ENCODE measurements at regions not wholly inside any gene's neighbourhood (a gene's known extent, or its start where the extent isn't known, plus 50 kb on each side); places are given as distances from the start of the nearest gene placed in this dataset.

DNA sequence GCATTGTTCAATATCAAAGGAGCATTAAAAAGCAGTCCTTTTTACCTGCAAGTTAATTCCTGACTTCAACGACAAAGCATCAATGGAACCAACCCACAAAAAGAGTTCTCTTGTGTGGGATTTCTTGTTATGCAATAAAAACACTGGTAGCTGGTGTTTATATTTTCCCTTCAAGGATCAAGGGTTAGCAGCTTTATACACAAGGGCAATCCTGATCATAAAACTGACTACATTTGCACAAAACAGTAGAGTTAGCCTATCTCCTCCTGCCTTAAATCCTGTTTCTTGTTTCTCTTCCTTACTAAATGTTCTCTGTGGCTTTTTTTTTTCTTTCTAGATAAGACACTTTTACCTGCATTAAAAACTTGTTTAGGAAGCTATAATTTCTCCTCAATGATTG is 306.4 kb downstream of the SLCO4C1 start:
- no peaks in the 10 kb centered on the region for H3K27me3 ChIP-seq (ENCODE audit: insufficient read depth, low read length, poor library complexity)
- no peak overlapping the region for H3K56ac ChIP-seq (ENCODE audit: low read length)
- no peak overlapping the region for H2BK120ac ChIP-seq (ENCODE audit: low read depth, low read length)
- no peak overlapping the region for H2BK15ac ChIP-seq (replicated peaks; ENCODE audit: low read depth)
- no peak overlapping the region for H3K4ac ChIP-seq (ENCODE audit: low read depth, low read length)
- no peaks in the 10 kb centered on the region for H3K79me1 ChIP-seq (ENCODE audit: low read length)
- H3K18ac ChIP-seq (ENCODE audit: low read length): no peak overlapping the region
- no peak overlapping the region for H3K9ac ChIP-seq (ENCODE audit: low read length)
- no peaks in the 10 kb centered on the region for H3K4me1 ChIP-seq (ENCODE audit: control insufficient read depth, low read depth, low read length)
- no peak overlapping the region for H3K27ac ChIP-seq (ENCODE audit: low read depth, low read length)
- H3K4me2 ChIP-seq (ENCODE audit: low read length): no peak overlapping the region
- H4K8ac ChIP-seq (ENCODE audit: low read depth, low read length): no peak overlapping the region
- H3K79me2 ChIP-seq (ENCODE audit: control insufficient read depth, insufficient read depth, low read length): no peaks in the 10 kb centered on the region
- H3K4me3 ChIP-seq (ENCODE audit: low read length): no peak overlapping the region
- H3K36me3 ChIP-seq (ENCODE audit: control insufficient read depth, insufficient read depth, low read length): no peaks in the 10 kb centered on the region
- no peak for DNase-seq
- no peak overlapping the region for H2AK5ac ChIP-seq (ENCODE audit: low read length)
- H4K5ac ChIP-seq (ENCODE audit: low read length): no peak overlapping the region
- H3K23ac ChIP-seq (ENCODE audit: low read length): no peak overlapping the region
- H2BK5ac ChIP-seq (ENCODE audit: low read length): no peak overlapping the region
- WGBS (ENCODE audit: extremely low coverage, insufficient coverage, low lambda C conversion rate): no CpG with 5 or more reads among the region's 1 CpG

DNA sequence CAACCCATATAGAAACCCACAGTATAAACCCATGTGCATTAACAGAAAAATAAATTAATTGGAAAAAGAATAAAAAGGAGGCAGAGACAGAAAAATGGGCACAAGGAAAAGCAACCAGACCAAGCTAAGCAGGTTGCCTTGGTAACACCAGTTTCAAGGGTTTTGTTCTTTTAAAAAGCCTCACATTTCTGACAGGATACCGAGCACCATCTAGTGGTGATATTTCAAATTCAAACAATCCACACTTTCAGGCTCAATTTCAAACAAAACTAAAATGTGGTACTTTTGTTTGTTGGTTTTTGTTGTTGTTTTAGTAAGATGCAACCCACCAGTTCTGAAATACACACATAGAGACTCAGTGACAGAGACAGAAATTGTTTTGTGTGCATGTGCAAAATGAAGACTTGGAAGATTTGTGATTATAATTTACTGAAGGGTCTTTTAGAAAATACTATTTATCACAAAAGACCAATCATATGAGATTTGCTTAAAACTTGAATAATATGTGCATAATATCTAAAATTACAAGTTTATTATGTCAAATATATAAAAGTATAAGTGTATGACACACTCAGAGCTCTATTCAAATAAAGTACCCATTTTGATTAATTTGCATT is 318.2 kb downstream of the SLCO4C1 start:
- H3K4me1 ChIP-seq (ENCODE audit: control insufficient read depth, low read depth, low read length): no peaks in the 10 kb centered on the region
- no peak overlapping the region for H3K23ac ChIP-seq (ENCODE audit: low read length)
- no peaks in the 10 kb centered on the region for H3K36me3 ChIP-seq (ENCODE audit: control insufficient read depth, insufficient read depth, low read length)
- no peak overlapping the region for H3K9ac ChIP-seq (ENCODE audit: low read length)
- no peak overlapping the region for H3K4ac ChIP-seq (ENCODE audit: low read depth, low read length)
- H2AK5ac ChIP-seq (ENCODE audit: low read length): no peak overlapping the region
- H3K27ac ChIP-seq (ENCODE audit: low read depth, low read length): no peak overlapping the region
- no peak overlapping the region for H3K56ac ChIP-seq (ENCODE audit: low read length)
- H2BK15ac ChIP-seq (replicated peaks; ENCODE audit: low read depth): no peak overlapping the region
- WGBS (ENCODE audit: extremely low coverage, insufficient coverage, low lambda C conversion rate): no CpG with 5 or more reads among the region's 1 CpG
- no peak overlapping the region for H2BK120ac ChIP-seq (ENCODE audit: low read depth, low read length)
- no peak overlapping the region for H4K8ac ChIP-seq (ENCODE audit: low read depth, low read length)
- no peak overlapping the region for H3K4me3 ChIP-seq (ENCODE audit: low read length)
- DNase-seq: peak; percentile 71
- no peaks in the 10 kb centered on the region for H3K27me3 ChIP-seq (ENCODE audit: insufficient read depth, low read length, poor library complexity)
- no peak overlapping the region for H3K18ac ChIP-seq (ENCODE audit: low read length)
- no peaks in the 10 kb centered on the region for H3K79me2 ChIP-seq (ENCODE audit: control insufficient read depth, insufficient read depth, low read length)
- no peak overlapping the region for H4K5ac ChIP-seq (ENCODE audit: low read length)
- no peak overlapping the region for H3K4me2 ChIP-seq (ENCODE audit: low read length)
- H3K79me1 ChIP-seq (ENCODE audit: low read length): no peaks in the 10 kb centered on the region
- H2BK5ac ChIP-seq (ENCODE audit: low read length): no peak overlapping the region

DNA sequence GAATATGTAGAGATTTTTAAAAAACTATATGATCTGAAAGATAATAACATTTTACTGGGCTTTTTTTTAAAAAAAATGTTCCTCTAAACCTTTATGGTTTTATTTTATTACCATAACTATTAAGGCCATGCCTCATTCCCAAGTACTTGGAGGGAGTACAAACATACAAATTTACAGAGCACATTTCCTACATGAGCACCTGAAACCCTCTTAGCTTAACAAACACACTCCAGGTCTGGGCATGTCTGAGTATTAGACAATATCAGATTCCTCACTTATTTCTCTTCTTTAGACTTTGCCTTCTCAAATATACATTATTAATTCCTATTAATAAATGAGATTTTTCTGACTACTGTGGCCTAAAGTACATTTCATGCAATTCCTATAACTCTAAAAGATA is 319.2 kb downstream of the SLCO4C1 start:
- H2BK15ac ChIP-seq (replicated peaks; ENCODE audit: low read depth): no peak overlapping the region
- no peak overlapping the region for H4K8ac ChIP-seq (ENCODE audit: low read depth, low read length)
- no peak overlapping the region for H3K4me2 ChIP-seq (ENCODE audit: low read length)
- no peak overlapping the region for H3K27ac ChIP-seq (ENCODE audit: low read depth, low read length)
- H2AK5ac ChIP-seq (ENCODE audit: low read length): no peak overlapping the region
- H3K23ac ChIP-seq (ENCODE audit: low read length): no peak overlapping the region
- no peak overlapping the region for H3K4me3 ChIP-seq (ENCODE audit: low read length)
- no peak overlapping the region for H4K5ac ChIP-seq (ENCODE audit: low read length)
- H3K36me3 ChIP-seq (ENCODE audit: control insufficient read depth, insufficient read depth, low read length): no peaks in the 10 kb centered on the region
- no peak overlapping the region for H3K9ac ChIP-seq (ENCODE audit: low read length)
- no peak overlapping the region for H3K4ac ChIP-seq (ENCODE audit: low read depth, low read length)
- H3K18ac ChIP-seq (ENCODE audit: low read length): no peak overlapping the region
- H3K27me3 ChIP-seq (ENCODE audit: insufficient read depth, low read length, poor library complexity): no peaks in the 10 kb centered on the region
- H3K4me1 ChIP-seq (ENCODE audit: control insufficient read depth, low read depth, low read length): no peaks in the 10 kb centered on the region
- no peaks in the 10 kb centered on the region for H3K79me1 ChIP-seq (ENCODE audit: low read length)
- H2BK5ac ChIP-seq (ENCODE audit: low read length): no peak overlapping the region
- no peak for DNase-seq
- H3K56ac ChIP-seq (ENCODE audit: low read length): no peak overlapping the region
- no peak overlapping the region for H2BK120ac ChIP-seq (ENCODE audit: low read depth, low read length)
- no peaks in the 10 kb centered on the region for H3K79me2 ChIP-seq (ENCODE audit: control insufficient read depth, insufficient read depth, low read length)

DNA sequence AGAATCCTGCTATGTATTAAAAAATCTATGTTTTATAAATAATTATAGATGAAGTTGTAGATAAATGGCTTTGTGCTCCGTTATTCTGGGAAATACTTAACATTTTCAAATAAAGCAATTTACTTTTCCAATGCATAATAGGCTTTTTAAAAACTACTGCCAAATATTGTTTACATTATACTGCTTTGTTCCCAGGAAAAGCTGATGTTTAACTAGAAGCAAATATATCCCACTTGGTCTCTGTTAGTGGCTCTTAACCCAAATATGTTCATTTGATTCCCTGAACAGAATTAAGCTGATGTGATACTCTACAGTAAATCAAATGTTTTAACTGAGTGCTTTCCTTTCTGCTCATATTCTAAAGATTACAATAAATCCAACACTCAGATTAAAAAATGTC is 326.3 kb downstream of the SLCO4C1 start:
- no peak overlapping the region for H2BK5ac ChIP-seq (ENCODE audit: low read length)
- no CpG with 5 or more reads among the region's 1 CpG for WGBS (ENCODE audit: extremely low coverage, insufficient coverage, low lambda C conversion rate)
- H2BK15ac ChIP-seq (replicated peaks; ENCODE audit: low read depth): no peak overlapping the region
- H3K79me2 ChIP-seq (ENCODE audit: control insufficient read depth, insufficient read depth, low read length): no peaks in the 10 kb centered on the region
- H2BK120ac ChIP-seq (ENCODE audit: low read depth, low read length): no peak overlapping the region
- H3K4me2 ChIP-seq (ENCODE audit: low read length): no peak overlapping the region
- no peak overlapping the region for H4K8ac ChIP-seq (ENCODE audit: low read depth, low read length)
- no peak overlapping the region for H2AK5ac ChIP-seq (ENCODE audit: low read length)
- H3K9ac ChIP-seq (ENCODE audit: low read length): no peak overlapping the region
- no peak overlapping the region for H3K56ac ChIP-seq (ENCODE audit: low read length)
- no peaks in the 10 kb centered on the region for H3K79me1 ChIP-seq (ENCODE audit: low read length)
- H3K27ac ChIP-seq (ENCODE audit: low read depth, low read length): no peak overlapping the region
- no peaks in the 10 kb centered on the region for H3K4me1 ChIP-seq (ENCODE audit: control insufficient read depth, low read depth, low read length)
- no peaks in the 10 kb centered on the region for H3K27me3 ChIP-seq (ENCODE audit: insufficient read depth, low read length, poor library complexity)
- no peak for DNase-seq
- no peak overlapping the region for H3K18ac ChIP-seq (ENCODE audit: low read length)
- no peaks in the 10 kb centered on the region for H3K36me3 ChIP-seq (ENCODE audit: control insufficient read depth, insufficient read depth, low read length)
- H4K5ac ChIP-seq (ENCODE audit: low read length): no peak overlapping the region
- H3K4me3 ChIP-seq (ENCODE audit: low read length): no peak overlapping the region
- no peak overlapping the region for H3K4ac ChIP-seq (ENCODE audit: low read depth, low read length)
- H3K23ac ChIP-seq (ENCODE audit: low read length): no peak overlapping the region

DNA sequence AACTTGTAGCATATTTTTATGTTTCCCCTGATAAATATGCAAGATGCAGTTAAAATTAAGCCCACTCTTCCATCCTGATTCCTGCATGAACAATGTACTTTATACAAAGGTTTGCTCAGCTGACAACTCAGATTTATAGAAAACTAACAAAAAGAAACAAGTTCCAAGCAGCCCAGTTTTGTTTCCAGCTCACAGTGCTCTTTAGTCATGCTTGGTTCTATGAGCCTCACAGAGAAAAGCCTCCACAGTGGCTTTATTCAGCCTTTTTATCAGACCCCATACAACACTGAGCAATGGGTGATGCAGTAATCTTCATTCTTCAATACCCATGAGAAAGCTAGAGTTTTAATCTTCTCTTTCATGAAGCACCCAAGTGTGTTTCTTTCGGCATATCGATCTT is 329.6 kb downstream of the SLCO4C1 start:
- WGBS (ENCODE audit: extremely low coverage, insufficient coverage, low lambda C conversion rate): no CpG with 5 or more reads among the region's 2 CpGs
- H3K4me3 ChIP-seq (ENCODE audit: low read length): no peak overlapping the region
- no peak overlapping the region for H3K27ac ChIP-seq (ENCODE audit: low read depth, low read length)
- no peak overlapping the region for H4K8ac ChIP-seq (ENCODE audit: low read depth, low read length)
- no peaks in the 10 kb centered on the region for H3K36me3 ChIP-seq (ENCODE audit: control insufficient read depth, insufficient read depth, low read length)
- no peak overlapping the region for H3K56ac ChIP-seq (ENCODE audit: low read length)
- no peak overlapping the region for H3K4ac ChIP-seq (ENCODE audit: low read depth, low read length)
- no peak overlapping the region for H3K18ac ChIP-seq (ENCODE audit: low read length)
- no peaks in the 10 kb centered on the region for H3K79me2 ChIP-seq (ENCODE audit: control insufficient read depth, insufficient read depth, low read length)
- H2BK120ac ChIP-seq (ENCODE audit: low read depth, low read length): no peak overlapping the region
- no peak for DNase-seq
- H3K4me1 ChIP-seq (ENCODE audit: control insufficient read depth, low read depth, low read length): no peaks in the 10 kb centered on the region
- no peaks in the 10 kb centered on the region for H3K27me3 ChIP-seq (ENCODE audit: insufficient read depth, low read length, poor library complexity)
- H3K4me2 ChIP-seq (ENCODE audit: low read length): no peak overlapping the region
- no peak overlapping the region for H2BK5ac ChIP-seq (ENCODE audit: low read length)
- no peak overlapping the region for H4K5ac ChIP-seq (ENCODE audit: low read length)
- no peak overlapping the region for H3K9ac ChIP-seq (ENCODE audit: low read length)
- no peaks in the 10 kb centered on the region for H3K79me1 ChIP-seq (ENCODE audit: low read length)
- no peak overlapping the region for H3K23ac ChIP-seq (ENCODE audit: low read length)
- H2AK5ac ChIP-seq (ENCODE audit: low read length): no peak overlapping the region
- H2BK15ac ChIP-seq (replicated peaks; ENCODE audit: low read depth): no peak overlapping the region

DNA sequence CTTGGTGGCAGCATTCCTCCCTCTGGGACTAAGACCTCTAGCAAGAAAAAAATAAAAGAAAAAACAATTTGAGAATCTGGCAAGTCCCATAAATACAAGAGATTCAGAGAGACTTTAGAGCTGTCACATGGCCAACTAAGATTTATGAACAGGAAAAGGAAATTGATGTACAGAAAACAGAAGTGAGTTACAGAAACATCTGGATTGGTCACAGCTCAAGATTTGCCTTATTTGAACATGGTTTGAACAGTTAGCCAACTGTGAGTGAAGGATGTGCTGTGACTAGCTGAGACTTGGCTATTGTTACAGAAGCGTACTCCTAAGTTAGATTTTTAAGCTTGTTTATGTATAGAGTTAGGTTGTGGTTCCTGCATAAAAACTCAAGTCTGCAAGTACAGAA is 340.2 kb downstream of the SLCO4C1 start:
- no peak for DNase-seq
- no CpG with 5 or more reads among the region's 1 CpG for WGBS (ENCODE audit: extremely low coverage, insufficient coverage, low lambda C conversion rate)
- Histone ChIP-seq H3K36me3 (ENCODE audit: control insufficient read depth, insufficient read depth, low read length) (no peaks in the 10 kb centered on the region), H3K79me1 (ENCODE audit: low read length) (no peaks in the 10 kb centered on the region), H3K56ac (ENCODE audit: low read length) (no peak overlapping the region), H4K8ac (ENCODE audit: low read depth, low read length) (no peak overlapping the region), H3K27me3 (ENCODE audit: insufficient read depth, low read length, poor library complexity) (no peaks in the 10 kb centered on the region), H4K5ac (ENCODE audit: low read length) (no peak overlapping the region), H3K4me1 (ENCODE audit: control insufficient read depth, low read depth, low read length) (no peaks in the 10 kb centered on the region), H3K18ac (ENCODE audit: low read length) (no peak overlapping the region), H3K27ac (ENCODE audit: low read depth, low read length) (no peak overlapping the region), H3K4me3 (ENCODE audit: low read length) (no peak overlapping the region), H3K23ac (ENCODE audit: low read length) (no peak overlapping the region), H3K79me2 (ENCODE audit: control insufficient read depth, insufficient read depth, low read length) (no peaks in the 10 kb centered on the region), H2BK120ac (ENCODE audit: low read depth, low read length) (no peak overlapping the region), H2BK5ac (ENCODE audit: low read length) (no peak overlapping the region), H3K4ac (ENCODE audit: low read depth, low read length) (no peak overlapping the region), H2BK15ac (replicated peaks; ENCODE audit: low read depth) (no peak overlapping the region), H2AK5ac (ENCODE audit: low read length) (no peak overlapping the region), H3K4me2 (ENCODE audit: low read length) (no peak overlapping the region), H3K9ac (ENCODE audit: low read length) (no peak overlapping the region)

Measured in mesendoderm (in vitro differentiated cells).